OCI-LY7 (cell line): ENCODE measurements at regions not wholly inside any gene's neighbourhood (a gene's known extent, or its start where the extent isn't known, plus 50 kb on each side); places are given as distances from the start of the nearest gene placed in this dataset.

Source experiments
- BruUV-seq: library from RNA; stranded (reverse); fragments of 400-500 nt; replicated peaks from 2 replicates; lab custom pipeline; 2021; lab: Mats Ljungman, UMichigan
- CTCF ChIA-PET: fragments of 300-600 bp; sonication (Branson Sonifier 250); formaldehyde crosslinking; loops from one replicate; lab custom pipeline; 2022; ENCODE audit warnings: antibody characterized with exemption; ENCODE audit not compliant: unreplicated experiment; lab: Charles Lee
- POLR2A ChIA-PET: fragments of 300-600 bp; sonication (Branson Sonifier 250); formaldehyde crosslinking; loops from one replicate; lab custom pipeline; 2022; ENCODE audit warnings: antibody characterized with exemption; lab: Charles Lee
- DNase-seq: peaks from one replicate; pipeline ENCODE4 v3.0.0-alpha.2; 2015; ENCODE audit warnings: low spot score
- H2AFZ ChIP-seq: fragments of 200-600 bp; sonication (generic), shearing (Covaris generic); 2 replicates; pipeline ENCODE4 v1.6.1; 2014; ENCODE audit warnings: mild to moderate bottlenecking, antibody characterized with exemption, low read length, moderate library complexity
- H3K27ac ChIP-seq: fragments of 200-600 bp; sonication (generic); 2 replicates; pipeline ENCODE4 v1.5.1; 2014; ENCODE audit warnings: mixed run types, low read depth, mild to moderate bottlenecking, moderate library complexity, low read length, inconsistent platforms; ENCODE audit not compliant: poor library complexity, severe bottlenecking
- H3K36me3 ChIP-seq: fragments of 200-600 bp; sonication (generic); 2 replicates; pipeline ENCODE4 v1.6.1; 2014; ENCODE audit warnings: mild to moderate bottlenecking, antibody characterized with exemption, low read length, moderate library complexity, mixed read lengths; ENCODE audit not compliant: insufficient read depth
- H3K4me1 ChIP-seq: fragments of 200-600 bp; sonication (generic); 2 replicates; pipeline ENCODE4 v1.5.1; 2014; ENCODE audit warnings: mild to moderate bottlenecking, low read length; ENCODE audit not compliant: insufficient read depth, poor library complexity, severe bottlenecking
- H3K4me2 ChIP-seq: fragments of 200-600 bp; sonication (generic); 2 replicates; pipeline ENCODE4 v1.6.1; 2014; ENCODE audit warnings: mild to moderate bottlenecking, low read length
- H3K4me3 ChIP-seq: fragments of 200-600 bp; sonication (generic); 2 replicates; pipeline ENCODE4 v1.5.1; 2014; ENCODE audit warnings: mild to moderate bottlenecking, low read depth, low read length; ENCODE audit not compliant: poor library complexity, severe bottlenecking
- H3K79me2 ChIP-seq: fragments of 200-600 bp; sonication (generic); 2 replicates; pipeline ENCODE4 v1.6.1; 2016; ENCODE audit warnings: low read depth, mild to moderate bottlenecking, low read length, moderate library complexity, mixed read lengths; ENCODE audit not compliant: insufficient read depth
- H3K9me2 ChIP-seq: fragments of 200-600 bp; sonication (generic); 2 replicates; pipeline ENCODE4 v1.6.1; 2016; ENCODE audit warnings: mild to moderate bottlenecking, low read length, mixed read lengths; ENCODE audit not compliant: insufficient read depth
- H3K9me3 ChIP-seq: fragments of 200-600 bp; sonication (generic); 2 replicates; pipeline ENCODE4 v1.6.1; 2014; ENCODE audit warnings: mild to moderate bottlenecking, mixed run types, low read length, mixed read lengths
- H4K20me1 ChIP-seq: fragments of 200-600 bp; sonication (generic); 2 replicates; pipeline ENCODE4 v1.6.1; 2014; ENCODE audit warnings: mild to moderate bottlenecking, antibody characterized with exemption, low read length, moderate library complexity, mixed read lengths; ENCODE audit not compliant: insufficient read depth
- CTCF ChIP-seq: fragments of 200-600 bp; sonication (generic); conservative IDR thresholded peaks from 2 replicates; pipeline ENCODE4 v1.5.1; 2014; ENCODE audit warnings: mild to moderate bottlenecking, antibody characterized with exemption, low read length, moderate library complexity, mixed read lengths
- EZH2phosphoT487 ChIP-seq: fragments of 200-600 bp; sonication (generic); IDR thresholded peaks from 2 replicates; pipeline ENCODE4 v1.6.1; 2018; ENCODE audit warnings: low read depth, borderline replicate concordance, mild to moderate bottlenecking, mixed run types, antibody characterized with exemption, low read length, moderate library complexity, mixed read lengths
- intact Hi-C: fragments of 100-400 bp; cut with micrococcal nuclease; formaldehyde crosslinking; loops from one replicate; pipeline ENCODE4 v1.10.0; 2022; ENCODE audit not compliant: unreplicated experiment

- ChIA-PET CTCF (no interaction called here), POLR2A (interaction anchor here (0.7 kb wide), 1 partner anchor 32 kb away, joined by 3 read pairs; no protein-coding TSS in a partner anchor)
- no peak overlapping the region for H3K4me2 ChIP-seq
- H3K9me3 ChIP-seq, result no peaks in the 10 kb centered on the region
- BruUV-seq, result no TSS peak
- H2AFZ ChIP-seq, result no peak overlapping the region
- H3K9me2 ChIP-seq, result no peaks in the 10 kb centered on the region
- no peak overlapping the region for H3K4me3 ChIP-seq
- no peaks in the 10 kb centered on the region for H3K79me2 ChIP-seq
- no peak for TF ChIP-seq EZH2phosphoT487
- TF ChIP-seq CTCF, result no peak
- intact Hi-C loops, result no loop called here
- H3K36me3 ChIP-seq, result no peaks in the 10 kb centered on the region
- no peaks in the 10 kb centered on the region for H4K20me1 ChIP-seq
- no peak for DNase-seq
- H3K27ac ChIP-seq, result no peak overlapping the region
- H3K4me1 ChIP-seq, result no peaks in the 10 kb centered on the region
Observed at GRCh38 chr20:6908673-6909072, 141.2 kb downstream of the BMP2 start.

- CTCF ChIA-PET, result no interaction called here
- no peak for DNase-seq
- intact Hi-C loops, result no loop called here
Observed at GRCh38 chr20:6909608-6910007, 142.1 kb downstream of the BMP2 start.

More at GRCh38 chr20:6909608-6910007, 142.1 kb downstream of the BMP2 start:
- H3K4me2 ChIP-seq, result no peak overlapping the region
- no TSS peak for BruUV-seq
- POLR2A ChIA-PET, result no interaction called here
- H3K9me2 ChIP-seq, result no peaks in the 10 kb centered on the region
- no peaks in the 10 kb centered on the region for H3K4me1 ChIP-seq
- no peak overlapping the region for H2AFZ ChIP-seq
- no peaks in the 10 kb centered on the region for H4K20me1 ChIP-seq
- no peak overlapping the region for H3K4me3 ChIP-seq
- TF ChIP-seq CTCF (no peak), EZH2phosphoT487 (no peak)
- no peaks in the 10 kb centered on the region for H3K79me2 ChIP-seq
- no peak overlapping the region for H3K27ac ChIP-seq
- H3K9me3 ChIP-seq, result no peaks in the 10 kb centered on the region
- H3K36me3 ChIP-seq, result no peaks in the 10 kb centered on the region
